Suppressor macrophage treated with lipopolysaccharide for 1 hour (primary cell): ENCODE measurements at regions not wholly inside any gene's neighbourhood (a gene's known extent, or its start where the extent isn't known, plus 50 kb on each side); places are given as distances from the start of the nearest gene placed in this dataset.
"Not testable (repeated sequence)": the region's sequence is repeated elsewhere in the genome, so short reads cannot be mapped to it uniquely, and the experiment has no call there.

Experiments
- DNase-seq, 3 donors: peaks; one replicate each; pipeline ENCODE4 v3.0.0-alpha.2; 2020 to 2022

DNA sequence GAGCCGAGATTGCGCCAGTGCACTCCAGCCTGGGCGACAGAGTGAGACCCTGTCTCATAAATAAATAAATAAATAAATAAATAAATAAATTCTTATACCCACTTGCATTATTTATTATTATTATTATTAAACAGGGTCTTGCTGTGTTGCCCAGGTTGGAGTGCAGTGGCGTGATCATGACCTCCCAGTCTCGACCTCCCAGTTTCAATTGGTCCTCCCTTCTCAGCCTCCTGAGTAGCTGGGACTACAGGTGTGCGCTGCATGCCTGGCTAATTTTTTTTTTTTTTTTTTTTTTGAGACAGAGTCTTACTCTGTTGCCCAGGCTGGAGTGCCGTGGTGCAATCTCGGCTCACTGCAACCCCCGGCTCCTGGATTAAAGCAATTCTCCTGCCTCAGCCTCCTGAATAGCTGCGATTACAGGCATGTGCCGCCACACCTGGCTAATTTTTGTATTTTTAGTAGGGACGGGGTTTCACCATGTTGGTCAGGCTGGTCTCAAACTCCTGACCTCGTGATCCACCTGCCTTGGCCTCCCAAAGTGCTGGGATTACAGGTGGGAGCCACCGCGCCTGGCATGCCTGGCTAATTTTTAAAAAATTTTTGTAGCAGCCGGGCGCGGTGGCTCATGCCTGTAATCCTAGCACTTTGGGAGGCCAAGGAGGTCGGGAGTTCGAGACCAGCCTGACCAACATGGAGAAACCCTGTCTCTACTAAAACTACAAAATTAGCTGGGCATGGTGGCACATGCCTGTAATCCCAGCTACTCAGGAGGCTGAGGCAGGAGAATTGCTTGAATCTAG is 150.2 kb downstream of the SEC14L1 start:
- not testable (repeated sequence) for DNase-seq

DNA sequence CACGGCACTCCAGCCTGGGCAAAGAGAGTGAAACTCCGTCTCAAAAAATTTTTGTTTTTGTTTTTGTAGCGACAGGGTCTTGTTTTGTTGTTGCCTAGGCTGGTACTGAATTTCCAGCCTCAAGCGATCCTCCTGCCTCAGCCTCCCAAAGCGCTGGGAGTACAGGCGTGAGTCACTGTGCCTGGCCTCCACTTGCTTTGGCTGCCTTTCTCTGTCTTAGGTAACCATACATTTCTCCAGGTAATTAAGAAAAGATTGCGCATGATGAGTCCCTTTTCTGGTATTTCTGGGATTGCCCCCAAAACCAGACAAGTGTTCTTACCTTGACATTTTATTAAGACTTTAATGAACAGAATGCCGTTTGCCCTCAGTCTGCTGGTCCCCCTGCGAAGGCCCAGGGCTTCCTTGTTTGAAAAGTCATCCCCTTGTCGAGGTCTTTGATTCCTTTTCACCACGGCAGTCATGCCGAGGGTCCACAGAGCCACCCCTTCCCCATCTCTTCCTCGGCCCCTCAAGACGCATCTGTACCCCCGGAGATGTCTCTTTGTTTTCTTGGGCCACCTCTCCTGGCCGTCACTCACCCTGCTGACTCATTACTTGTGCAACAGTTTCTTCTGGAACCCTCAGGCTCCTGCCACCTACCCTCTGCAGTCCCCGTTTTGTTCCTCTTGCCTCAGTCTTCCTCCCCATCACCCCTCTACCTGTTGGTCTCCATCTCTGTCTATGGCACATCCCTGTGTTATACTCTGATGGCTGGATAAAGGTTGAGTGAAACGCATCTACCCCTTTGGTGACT is 151.0 kb downstream of the SEC14L1 start:
- peak in 1 of 3 donors; percentile 38 for DNase-seq

DNA sequence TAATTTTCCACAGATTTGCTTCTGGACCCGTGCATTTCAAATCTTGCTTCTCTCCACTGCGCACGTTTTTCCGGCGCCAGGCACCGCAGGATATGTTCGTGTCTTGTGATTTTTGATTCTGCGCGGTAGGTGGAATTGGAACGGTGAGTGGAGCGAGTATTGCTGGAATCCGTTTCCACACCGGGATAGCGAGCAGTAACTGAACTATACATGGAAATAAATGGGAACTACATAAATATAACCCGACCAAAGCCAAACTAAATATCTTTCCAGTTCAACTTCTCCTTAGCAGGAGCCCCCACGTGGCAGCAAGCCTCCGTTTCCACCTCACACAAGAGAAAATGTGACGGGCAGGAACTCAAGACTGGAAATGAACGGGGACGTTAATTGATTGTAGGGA is 154.0 kb downstream of the SEC14L1 start:
- DNase-seq = no peak

DNA sequence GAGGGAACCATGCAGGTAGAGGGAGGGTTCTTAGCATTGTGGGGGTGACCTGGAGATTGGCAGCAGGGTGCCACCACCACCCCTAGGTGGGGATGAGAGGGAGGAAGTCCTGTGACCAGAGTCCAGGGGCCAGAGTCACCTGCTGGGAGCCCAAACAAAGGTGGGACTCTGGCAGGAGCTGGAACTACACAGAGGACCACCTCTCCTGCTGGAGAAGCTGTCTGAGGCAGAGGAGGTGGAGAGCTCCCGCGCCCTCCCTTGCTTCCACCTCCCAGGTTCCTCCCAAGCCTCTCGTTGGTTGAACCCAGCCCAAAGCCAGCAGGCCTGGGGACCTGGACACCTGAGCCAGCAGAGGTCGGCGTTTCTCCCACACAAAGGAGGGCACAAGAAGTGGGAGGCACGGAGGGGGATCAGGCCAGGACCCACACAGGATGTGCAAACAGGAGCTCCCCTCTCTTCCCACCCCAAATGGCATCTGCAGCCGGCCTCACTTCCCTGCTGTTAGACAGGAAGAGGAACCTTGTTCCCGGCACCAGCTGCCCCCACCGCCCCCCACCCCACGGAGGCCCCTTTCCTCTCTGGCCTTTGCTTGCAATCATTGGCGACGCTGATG is 154.6 kb downstream of the SEC14L1 start:
- DNase-seq = no peak

DNA sequence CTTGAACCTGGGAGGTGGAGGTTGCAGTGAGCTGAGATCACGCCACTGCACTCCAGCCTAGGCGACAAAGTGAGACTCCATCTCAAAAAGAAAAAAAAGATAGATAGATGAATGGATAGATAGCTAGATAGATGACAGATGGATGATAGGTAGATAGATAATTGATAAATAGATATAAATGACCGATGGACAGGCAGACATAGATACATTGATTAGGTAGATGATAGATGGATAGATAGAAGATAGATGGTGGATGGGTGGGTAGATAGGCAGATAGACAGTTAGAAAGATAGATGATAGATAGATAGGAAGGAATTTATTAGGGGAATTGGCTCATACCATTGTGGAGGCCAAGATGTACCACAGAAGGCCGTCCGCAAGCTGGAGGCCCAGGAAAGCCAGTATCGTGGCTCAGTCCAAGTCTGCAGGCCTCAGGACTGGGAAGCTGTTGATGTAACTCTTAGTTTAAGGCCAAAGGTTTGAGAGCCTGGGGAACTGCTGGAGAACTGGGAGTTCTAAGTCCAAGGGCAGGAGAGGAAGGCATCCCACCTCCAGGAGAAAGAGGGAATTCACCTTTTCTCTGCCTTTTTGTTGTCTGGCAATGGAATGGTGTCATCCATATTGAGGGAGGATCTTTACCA is 156.1 kb downstream of the SEC14L1 start:
- DNase-seq = no peak

DNA sequence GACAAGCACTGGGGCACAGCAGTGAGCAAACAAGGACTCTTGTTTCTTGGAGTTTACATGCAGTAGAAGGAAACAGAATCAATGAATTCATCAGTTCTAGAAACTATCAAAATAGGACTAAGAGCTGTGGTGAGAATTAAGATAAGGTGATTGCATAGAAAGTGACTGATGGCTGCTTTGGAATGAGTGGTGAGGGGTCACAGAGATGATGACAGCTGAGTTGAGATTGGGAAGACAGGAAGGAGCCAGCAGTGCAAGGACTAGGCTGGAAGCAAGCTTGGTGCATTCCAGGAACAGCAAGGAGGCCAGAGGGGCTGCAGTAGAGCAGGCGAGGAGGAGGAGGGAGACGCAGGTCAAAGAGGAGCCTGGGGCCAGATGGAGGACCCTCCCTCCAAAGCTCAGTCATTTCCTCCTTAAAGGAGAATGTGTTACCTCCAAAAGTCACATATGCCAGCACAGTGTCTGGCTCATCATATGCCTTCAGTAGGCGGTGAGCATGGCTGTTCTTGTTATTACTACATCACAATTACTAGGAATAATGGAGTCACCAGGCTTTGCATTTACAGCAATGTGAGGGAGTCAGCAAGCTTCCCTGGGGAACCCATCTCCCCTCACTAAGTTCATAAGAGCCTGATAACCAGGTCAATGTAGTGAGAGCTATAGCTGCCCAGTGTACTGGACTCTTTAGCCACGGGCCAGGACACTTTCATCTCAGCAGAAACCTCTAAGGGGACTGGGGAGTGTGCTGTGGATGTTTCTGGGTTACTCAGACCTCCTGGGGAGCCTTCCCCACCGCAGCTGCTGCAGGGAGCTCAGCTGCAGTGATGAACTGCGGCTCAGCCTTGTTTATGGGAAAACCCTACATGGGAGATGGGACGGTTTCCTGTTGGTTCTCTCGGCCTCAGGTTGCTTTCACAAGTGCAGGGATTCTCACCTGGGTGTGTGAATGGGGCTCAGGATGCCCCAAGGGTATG is 157.2 kb downstream of the SEC14L1 start:
- DNase-seq = peak in 2 of 3 donors; percentile 36 to 59

DNA sequence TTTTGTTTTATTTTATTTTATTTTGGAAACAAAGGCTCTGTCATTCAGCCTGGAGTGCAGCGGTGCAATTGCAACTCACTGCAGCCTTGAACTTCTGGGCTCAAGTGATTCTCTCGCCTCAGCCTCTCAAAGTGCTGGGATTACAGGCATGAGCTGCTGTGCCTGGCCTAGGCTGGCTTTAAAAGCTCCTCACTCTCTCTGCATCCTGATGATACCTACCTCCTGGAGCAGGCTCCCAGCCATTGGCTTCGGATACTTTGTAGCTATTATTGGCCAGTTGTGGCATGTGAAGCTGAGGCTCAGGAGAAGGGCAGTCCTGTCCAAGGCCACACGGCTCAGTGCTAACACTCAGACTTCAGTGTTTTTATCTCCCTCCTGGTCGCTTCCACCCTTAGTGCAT is 158.0 kb downstream of the SEC14L1 start:
- no peak for DNase-seq

DNA sequence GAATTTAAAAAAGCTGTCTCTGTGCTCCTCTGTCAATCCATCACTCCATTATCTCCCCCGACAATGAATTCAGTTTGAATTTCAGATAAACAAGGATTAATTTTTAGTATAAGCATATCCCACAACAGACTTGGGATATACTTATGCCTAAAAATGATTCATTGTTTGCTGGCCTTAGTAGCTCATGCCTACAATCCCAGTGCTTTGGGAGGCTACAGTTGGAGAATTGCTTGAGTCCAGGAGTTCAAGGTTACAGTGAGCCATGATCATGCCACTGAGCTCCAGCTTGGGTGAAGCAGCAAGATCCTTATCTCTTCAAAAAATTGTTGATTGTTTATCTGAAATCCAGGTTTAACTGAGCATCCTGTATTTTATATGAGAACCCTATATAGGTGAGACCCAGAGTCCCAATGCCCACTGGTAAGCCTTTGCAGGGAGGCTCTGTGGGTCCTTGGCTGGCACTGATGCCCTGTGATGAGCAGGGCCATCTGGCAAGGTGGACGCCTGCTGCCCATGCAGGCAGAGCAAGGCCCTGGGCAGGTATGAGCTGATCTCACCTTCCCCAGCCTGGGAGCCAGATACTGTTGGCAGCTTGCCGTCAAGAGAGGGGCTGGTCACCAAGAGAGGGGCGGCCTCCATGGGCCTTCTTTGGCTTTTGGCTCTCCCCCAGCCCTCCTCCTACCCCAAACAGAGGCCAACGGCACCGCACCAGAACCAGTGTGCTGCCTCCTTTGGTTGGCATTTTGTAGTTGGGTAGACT is 158.7 kb downstream of the SEC14L1 start:
- DNase-seq = no peak

DNA sequence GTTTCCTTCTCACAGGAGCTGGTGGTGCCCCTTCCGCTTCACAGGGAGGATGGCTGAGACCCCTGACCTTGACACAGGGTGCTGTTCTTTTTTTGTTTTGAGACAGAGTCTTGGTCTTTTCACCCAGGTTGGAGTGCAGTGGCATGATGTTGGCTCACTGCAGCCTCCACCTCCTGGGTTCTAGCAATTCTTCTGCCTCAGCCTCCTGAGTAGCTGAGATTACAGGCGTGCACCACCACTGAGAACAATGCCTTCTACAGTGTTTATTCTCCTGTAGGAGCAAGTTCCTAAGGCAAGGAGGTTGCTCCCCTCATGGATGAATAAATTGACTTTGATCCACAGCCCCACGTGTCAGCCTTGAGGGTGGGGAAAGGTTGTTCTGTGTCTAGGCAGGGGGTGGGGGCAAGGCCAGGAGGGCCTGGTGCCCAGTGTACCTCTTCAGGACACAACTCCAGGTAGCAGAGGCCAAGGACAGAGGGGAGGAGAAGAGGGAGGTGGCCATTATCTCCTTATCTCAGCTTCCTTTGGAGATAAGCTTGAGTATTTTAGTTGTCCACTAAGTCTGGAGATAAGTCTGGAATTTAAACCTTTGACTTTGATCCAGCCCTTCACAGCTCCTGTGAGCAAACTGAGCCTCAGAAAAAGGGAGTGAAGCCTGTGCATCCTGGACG is 159.4 kb downstream of the SEC14L1 start:
- no peak for DNase-seq

DNA sequence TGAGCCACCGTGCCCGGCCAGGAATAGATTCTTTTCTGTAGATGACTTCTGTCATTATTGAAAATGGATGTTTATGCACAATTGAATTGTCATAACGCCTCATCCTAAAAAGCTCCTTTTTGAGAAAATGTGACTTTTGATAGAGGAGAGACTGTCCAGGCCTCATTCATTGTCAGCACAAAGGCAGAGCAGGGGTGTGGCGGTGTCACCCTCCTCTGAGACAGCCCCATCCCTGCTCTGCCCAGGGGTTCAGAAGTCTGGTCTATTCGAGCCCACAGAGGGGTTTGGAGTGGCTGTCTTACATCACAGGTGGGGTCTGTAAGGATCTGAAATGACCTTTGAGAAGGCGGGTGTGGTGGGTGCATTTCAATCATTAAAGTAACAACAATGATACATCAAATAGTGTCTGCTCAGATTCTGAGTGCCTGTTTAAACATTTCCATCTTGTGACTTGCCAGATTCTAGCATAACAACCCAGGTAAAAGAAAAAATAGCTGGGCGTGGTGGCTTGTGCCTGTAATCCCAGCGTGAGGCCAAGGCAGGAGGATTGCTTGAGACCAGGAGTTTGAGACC is 161.0 kb downstream of the SEC14L1 start:
- no peak for DNase-seq

DNA sequence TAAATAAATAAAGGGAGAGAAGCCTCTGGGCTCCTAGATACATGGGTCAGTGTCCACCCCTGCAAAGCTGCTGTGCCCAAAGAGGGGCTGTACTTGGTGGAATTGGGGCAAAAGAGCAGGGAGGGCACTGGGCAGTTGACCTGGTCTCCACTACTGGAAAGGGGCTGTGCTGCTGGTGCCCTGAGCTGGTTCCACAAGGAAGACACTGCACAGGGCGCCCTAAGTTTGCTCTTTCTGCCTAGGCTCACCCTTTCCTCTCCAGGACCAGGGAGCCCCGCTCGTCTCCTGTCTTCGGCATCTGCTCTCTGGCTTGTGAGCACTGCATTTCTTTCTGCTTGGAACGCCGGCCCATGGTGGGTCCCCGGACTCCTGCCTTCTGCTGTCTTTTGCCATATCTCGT is 161.9 kb downstream of the SEC14L1 start:
- DNase-seq = no peak

DNA sequence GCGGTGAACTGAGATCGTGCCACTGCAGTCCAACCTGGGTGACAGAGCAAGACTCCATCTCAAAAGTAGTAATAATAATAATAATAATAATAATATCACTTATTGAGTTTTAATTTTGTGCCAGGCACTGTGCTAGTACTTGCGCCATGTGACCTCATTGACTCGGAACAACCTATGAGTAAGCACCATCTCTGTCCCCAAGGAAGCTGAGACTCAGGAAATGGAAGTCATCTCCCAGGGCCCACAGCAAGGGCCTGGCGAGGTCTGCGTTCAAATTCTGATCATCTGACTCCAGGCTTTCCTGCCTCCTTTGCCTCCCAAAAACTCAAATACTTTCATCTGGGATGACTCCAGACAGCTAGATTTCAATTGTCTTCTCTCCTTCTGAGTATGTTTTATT is 162.9 kb downstream of the SEC14L1 start:
- peak; percentile 68 to 84 (median 75) for DNase-seq

DNA sequence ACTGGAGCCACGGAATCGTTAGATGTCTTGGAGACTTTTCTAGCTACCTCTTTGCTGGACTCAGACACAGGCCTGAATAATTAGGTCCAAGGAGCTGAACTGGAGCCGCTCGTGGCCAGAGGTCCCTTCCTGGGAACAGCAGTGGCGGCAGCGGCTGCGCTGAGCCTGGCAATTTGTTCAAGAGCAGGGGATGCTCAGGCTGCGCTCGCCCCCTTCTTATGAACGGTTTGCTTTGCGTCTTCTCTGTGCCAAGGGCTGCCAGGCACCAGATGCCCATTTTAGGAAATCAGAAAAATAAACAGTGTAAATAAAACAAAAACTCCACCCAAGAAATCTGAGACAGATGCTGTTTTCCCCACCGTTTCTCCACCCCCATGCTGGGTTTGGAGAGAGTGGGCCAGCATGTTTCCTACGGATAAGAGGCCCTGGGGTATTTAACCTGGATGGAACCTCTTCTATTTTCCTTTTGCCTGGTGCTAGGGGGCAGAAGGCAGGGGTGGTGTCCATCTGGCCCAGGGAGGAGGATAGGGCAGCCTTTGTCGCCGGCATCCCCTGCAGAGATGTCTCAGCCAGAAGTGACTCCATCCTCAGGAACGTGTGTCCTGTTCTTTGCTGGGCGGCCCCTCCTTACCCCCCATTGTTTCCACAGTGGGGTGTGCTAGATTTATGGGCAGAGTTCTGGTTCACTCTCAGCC is 163.4 kb downstream of the SEC14L1 start:
- DNase-seq = no peak

DNA sequence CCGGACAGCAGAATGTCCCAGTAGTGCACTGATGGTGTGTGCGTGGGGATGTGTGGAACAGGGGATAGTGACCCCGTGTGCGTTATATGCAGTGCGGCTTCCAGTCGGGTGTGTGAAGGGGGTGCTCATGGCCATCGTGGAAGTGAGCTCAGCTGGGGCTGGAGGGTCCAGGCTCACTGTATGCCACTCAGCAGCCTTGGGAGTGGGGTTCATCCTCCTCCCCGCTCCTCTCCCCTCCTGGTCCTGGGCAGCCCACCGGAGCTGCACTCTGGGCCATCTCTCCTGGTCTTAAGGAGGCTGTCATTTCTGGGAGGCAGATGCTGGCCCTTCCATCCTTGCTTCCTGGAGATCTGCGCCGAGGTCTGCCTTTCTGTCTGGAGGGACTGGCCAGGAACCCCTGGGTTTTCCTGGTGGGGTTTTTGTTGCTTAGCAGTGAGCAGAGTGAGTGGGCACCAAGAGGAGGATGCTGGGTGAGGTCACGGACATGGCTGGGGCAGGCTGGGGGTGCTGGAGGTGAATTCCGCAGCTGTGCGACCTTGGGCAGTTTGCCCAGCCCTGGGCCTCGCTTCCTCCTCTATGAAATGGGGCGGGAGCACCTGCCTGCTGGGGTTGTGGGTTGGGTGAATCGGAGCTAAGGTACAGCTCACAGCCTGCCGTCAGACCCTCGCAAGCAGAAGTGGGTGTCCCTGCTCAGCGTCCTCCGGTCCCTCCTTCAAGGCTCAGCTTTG is 164.1 kb downstream of the SEC14L1 start:
- DNase-seq = peak; percentile 83 to 93 (median 92)

DNA sequence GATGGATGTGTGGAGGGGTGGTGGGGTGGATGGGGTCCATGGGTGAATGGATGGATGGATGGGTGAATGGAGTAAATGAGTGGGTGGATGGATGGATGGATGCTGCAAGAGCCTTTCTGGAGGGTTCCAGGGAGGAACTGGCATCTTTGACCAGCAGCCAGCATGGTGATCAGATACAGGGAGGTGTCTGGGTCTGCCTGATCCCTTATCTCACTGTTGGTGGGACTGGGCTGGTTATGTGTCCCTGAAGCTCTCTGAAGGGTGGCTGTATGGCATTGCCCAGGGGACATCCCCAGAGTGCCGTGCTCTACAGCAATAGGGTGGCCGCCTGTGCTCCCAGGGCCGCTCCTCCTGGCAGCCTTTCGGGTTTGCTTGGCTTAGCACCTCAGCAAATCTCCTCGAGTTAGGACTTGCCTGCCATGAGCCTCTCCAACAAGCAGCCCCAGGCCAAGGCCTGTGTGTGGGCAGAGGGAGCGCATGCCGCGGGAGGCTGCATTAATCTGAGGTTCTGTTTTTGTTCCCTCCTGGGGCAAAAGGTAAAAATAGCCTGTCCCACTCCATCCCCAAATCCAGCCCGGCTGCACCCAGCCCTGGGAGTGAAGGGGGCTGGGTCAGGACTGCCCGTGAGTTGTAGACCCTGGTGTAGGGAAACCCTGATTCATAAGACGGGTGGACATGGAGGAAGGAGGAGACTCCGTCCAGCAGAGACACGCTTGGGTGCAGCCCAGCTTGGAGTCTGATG is 165.4 kb downstream of the SEC14L1 start:
- no peak for DNase-seq

DNA sequence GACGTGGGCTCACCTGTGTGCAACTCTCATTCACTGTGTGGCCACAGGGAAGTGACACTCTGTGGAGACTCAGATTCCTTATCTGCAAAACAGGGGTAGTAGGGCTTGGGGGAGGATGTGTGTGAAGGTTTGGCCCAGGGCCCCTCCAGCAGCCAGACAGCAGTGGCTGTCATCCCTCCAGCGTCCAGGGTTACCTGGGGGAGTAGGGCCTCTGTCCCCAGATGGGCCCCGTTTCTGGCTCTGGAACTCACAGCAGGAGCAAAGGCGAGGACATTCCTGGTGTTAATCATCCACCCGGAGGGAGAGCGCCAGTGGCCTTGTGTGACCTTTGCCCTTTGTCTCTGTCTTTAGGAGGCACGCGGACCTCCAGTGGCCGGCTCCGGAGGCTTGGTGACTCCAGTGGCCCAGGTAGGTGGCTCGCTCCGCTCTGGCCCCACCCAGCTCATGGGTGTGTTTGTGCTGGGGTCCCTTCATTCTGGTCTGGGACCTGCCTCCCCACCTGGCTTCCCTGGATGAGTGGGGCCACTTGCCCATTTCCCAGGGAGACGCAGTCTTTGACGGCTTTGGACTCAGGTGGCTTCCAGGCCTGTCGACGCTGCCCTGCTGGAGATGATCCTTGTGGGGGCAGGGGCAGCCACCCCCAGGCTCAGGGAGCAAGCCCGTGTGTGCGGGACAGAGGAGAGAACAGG is 166.2 kb downstream of the SEC14L1 start:
- DNase-seq = no peak

DNA sequence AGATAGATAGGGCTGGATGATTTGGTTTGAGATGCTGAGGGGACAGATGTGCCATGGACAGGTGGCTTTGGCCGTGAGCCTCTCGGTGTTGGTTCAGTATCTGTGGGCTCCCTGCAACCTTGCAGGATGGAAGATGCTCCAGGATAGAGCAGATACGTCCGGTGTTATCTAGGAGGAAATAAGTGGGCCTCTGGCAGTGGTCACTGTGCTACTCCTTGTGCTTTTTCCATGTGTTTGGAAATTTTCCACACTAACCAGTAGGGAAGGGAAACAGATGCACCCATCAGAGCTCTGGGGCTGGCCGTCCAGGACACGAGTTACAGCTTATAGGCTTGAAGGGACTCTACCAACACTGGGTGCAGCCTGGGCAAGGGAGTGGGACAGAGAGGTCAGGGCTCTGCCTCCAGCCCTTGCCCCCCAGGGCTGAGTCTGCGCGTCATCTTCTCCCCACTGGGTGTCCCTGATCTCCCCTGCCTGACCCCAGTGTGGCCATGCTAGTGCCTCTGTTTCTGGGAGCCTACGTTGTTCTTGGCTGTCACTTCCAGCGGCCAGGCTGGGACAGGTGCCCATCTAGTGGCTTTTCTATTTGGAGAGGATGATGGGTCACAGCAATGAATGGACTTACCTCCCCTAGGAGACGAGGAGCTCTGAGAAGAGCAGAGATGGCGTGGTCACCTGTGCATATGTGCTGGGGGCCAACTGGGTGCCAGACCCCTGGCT is 166.9 kb downstream of the SEC14L1 start:
- no peak for DNase-seq
